AG04450 (cell line): ENCODE measurements at regions not wholly inside any gene's neighbourhood (a gene's known extent, or its start where the extent isn't known, plus 50 kb on each side); places are given as distances from the start of the nearest gene placed in this dataset.

Experiments
- CTCF ChIA-PET: fragments of 300-600, 350-600 bp; formaldehyde crosslinking; extraction: SDS; loops from one replicate; lab custom pipeline; 2022; ENCODE audit warnings: antibody characterized with exemption, inconsistent platforms; lab: Charles Lee
- POLR2A ChIA-PET: fragments of 350-600 bp; formaldehyde crosslinking; extraction: SDS; loops from one replicate; lab custom pipeline; 2021; ENCODE audit warnings: antibody characterized with exemption, inconsistent platforms; lab: Yijun Ruan, JAX
- DNase-seq: peaks from one replicate; pipeline ENCODE4 v3.0.0-alpha.2; 2011; ENCODE audit warnings: low read depth, low spot score
- H3K27ac ChIP-seq: one replicate; pipeline ENCODE4 v1.5.1; 2012; ENCODE audit warnings: low read depth, low read length, control low read depth
- H3K27me3 ChIP-seq: one replicate; pipeline ENCODE4 v1.6.0; 2012; ENCODE audit warnings: low read length; ENCODE audit not compliant: control insufficient read depth, insufficient read depth
- H3K4me3 ChIP-seq: 2 replicates; pipeline ENCODE4 v1.5.1; 2011; ENCODE audit warnings: mild to moderate bottlenecking, low read depth, low read length, control low read depth
- H3K9me3 ChIP-seq: 2 replicates; pipeline ENCODE4 v1.5.1; 2012; ENCODE audit warnings: low read length; ENCODE audit not compliant: control insufficient read depth, insufficient read depth
- TF ChIP-seq, protein P1 (sequence below): IDR thresholded peaks from 2 replicates; pipeline ENCODE4 v1.5.1; 2011; ENCODE audit warnings: low read depth, low read length, control low read depth, inconsistent platforms

- DNase-seq: no peak
- H3K27ac ChIP-seq: no peak overlapping the region
- no peak overlapping the region for H3K4me3 ChIP-seq
- peaks cover 7% of the 10 kb centered on the region for H3K9me3 ChIP-seq
- peaks cover 5% of the 10 kb centered on the region for H3K27me3 ChIP-seq
- ChIA-PET POLR2A (no interaction called here), CTCF (no interaction called here)
- TF ChIP-seq, protein P1, sequence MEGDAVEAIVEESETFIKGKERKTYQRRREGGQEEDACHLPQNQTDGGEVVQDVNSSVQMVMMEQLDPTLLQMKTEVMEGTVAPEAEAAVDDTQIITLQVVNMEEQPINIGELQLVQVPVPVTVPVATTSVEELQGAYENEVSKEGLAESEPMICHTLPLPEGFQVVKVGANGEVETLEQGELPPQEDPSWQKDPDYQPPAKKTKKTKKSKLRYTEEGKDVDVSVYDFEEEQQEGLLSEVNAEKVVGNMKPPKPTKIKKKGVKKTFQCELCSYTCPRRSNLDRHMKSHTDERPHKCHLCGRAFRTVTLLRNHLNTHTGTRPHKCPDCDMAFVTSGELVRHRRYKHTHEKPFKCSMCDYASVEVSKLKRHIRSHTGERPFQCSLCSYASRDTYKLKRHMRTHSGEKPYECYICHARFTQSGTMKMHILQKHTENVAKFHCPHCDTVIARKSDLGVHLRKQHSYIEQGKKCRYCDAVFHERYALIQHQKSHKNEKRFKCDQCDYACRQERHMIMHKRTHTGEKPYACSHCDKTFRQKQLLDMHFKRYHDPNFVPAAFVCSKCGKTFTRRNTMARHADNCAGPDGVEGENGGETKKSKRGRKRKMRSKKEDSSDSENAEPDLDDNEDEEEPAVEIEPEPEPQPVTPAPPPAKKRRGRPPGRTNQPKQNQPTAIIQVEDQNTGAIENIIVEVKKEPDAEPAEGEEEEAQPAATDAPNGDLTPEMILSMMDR: no peak
Observed at GRCh38 chr10:47090903-47091302, 179.7 kb downstream of the PTPN20 start.

GRCh38 chr10:47091421-47091820 is 180.2 kb downstream of the PTPN20 start:
- CTCF ChIA-PET: no interaction called here
- H3K9me3 ChIP-seq: peaks cover 7% of the 10 kb centered on the region
- TF ChIP-seq, protein P1: no peak
- DNase-seq: no peak
- H3K27me3 ChIP-seq: peaks cover 5% of the 10 kb centered on the region
- POLR2A ChIA-PET: no interaction called here
- H3K27ac ChIP-seq: no peak overlapping the region
- H3K4me3 ChIP-seq: no peak overlapping the region

DNA sequence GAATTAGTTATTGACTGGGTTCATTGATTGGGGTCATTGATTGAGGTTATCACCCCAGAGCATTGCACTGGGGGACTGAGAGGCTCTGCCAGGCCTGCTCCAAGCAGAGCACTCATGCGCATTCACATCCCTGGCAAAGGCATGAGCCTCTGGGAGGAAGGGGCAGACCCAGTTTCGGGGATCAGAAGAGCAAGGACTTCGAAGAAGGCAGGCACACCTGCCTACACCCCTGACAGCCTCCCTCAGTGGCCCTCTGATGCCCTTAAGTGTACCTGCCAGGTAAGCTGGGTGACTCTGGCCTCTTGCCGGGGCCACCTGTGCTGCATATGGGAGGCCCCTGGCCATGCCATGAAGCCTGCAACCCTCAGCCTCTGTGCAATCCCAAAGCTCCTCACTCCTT is 181.1 kb downstream of the PTPN20 start:
- TF ChIP-seq, protein P1: no peak
- DNase-seq: no peak
- ChIA-PET CTCF (no interaction called here), POLR2A (no interaction called here)
- H3K27me3 ChIP-seq: peaks cover 5% of the 10 kb centered on the region
- no peak overlapping the region for H3K4me3 ChIP-seq
- H3K9me3 ChIP-seq: peaks cover 7% of the 10 kb centered on the region
- no peak overlapping the region for H3K27ac ChIP-seq

- ChIA-PET POLR2A (no interaction called here), CTCF (no interaction called here)
- Histone ChIP-seq H3K9me3 (peaks cover 7% of the 10 kb centered on the region), H3K27me3 (peaks cover 5% of the 10 kb centered on the region), H3K27ac (no peak overlapping the region), H3K4me3 (no peak overlapping the region)
- no peak for DNase-seq
- TF ChIP-seq, protein P1: no peak
Observed at GRCh38 chr10:47092831-47093230, 181.6 kb downstream of the PTPN20 start.

- ChIA-PET CTCF (no interaction called here), POLR2A (no interaction called here)
- TF ChIP-seq, protein P1: no peak
- no peak for DNase-seq
- no peak overlapping the region for H3K4me3 ChIP-seq
- peaks cover 7% of the 10 kb centered on the region for H3K9me3 ChIP-seq
- H3K27me3 ChIP-seq: no peaks in the 10 kb centered on the region
- no peak overlapping the region for H3K27ac ChIP-seq
Observed at GRCh38 chr10:47094126-47094525, 182.9 kb downstream of the PTPN20 start.
